WTC11 (cell line): ENCODE measurements at regions not wholly inside any gene's neighbourhood (a gene's known extent, or its start where the extent isn't known, plus 50 kb on each side); places are given as distances from the start of the nearest gene placed in this dataset.
"Not testable (repeated sequence)": the region's sequence is repeated elsewhere in the genome, so short reads cannot be mapped to it uniquely, and the experiment has no call there.

Experiments used
- ATAC-seq: fragments of 200-7000 bp; cut with Tn5 transposase; 2 replicates; pipeline ENCODE4 v1.10.0; 2021; ENCODE audit warnings: mild to moderate bottlenecking, moderate library complexity
- CTCF ChIA-PET: fragments of 300-600 bp; sonication (Branson Sonifier 250); formaldehyde crosslinking; loops from one replicate; lab custom pipeline; 2021; ENCODE audit warnings: antibody characterized with exemption; lab: Charles Lee
- POLR2A ChIA-PET: fragments of 350-600 bp; sonication (Branson Sonifier 250); formaldehyde crosslinking; loops from one replicate; lab custom pipeline; 2021; ENCODE audit warnings: antibody characterized with exemption; lab: Charles Lee
- DNase-seq: peaks from one replicate; pipeline ENCODE4 v3.0.0; 2021; ENCODE audit warnings: low spot score
- H3K27ac Mint-ChIP-seq: 2 replicates; pipeline ENCODE4 v1.8.0; 2021; ENCODE audit warnings: mixed read lengths
- H3K27me3 Mint-ChIP-seq: 2 replicates; pipeline ENCODE4 v1.8.0; 2021; ENCODE audit warnings: low read depth, mild to moderate bottlenecking, moderate library complexity, mixed read lengths
- H3K36me3 Mint-ChIP-seq: 2 replicates; pipeline ENCODE4 v1.8.0; 2021; ENCODE audit warnings: mixed read lengths
- H3K4me1 Mint-ChIP-seq: 2 replicates; pipeline ENCODE4 v1.8.0; 2022; ENCODE audit warnings: mixed read lengths
- H3K4me3 Mint-ChIP-seq: 2 replicates; pipeline ENCODE4 v1.8.0; 2021; ENCODE audit warnings: mild to moderate bottlenecking, moderate library complexity, mixed read lengths
- H3K9me3 Mint-ChIP-seq: 2 replicates; pipeline ENCODE4 v1.8.0; 2021; ENCODE audit warnings: mixed read lengths
- CREB1 ChIP-seq: sonication (generic); formaldehyde crosslinking; IDR thresholded peaks from 2 replicates; pipeline ENCODE4 v1.8.0; 2023; ENCODE audit warnings: mild to moderate bottlenecking, missing genetic modification reagents
- CREM ChIP-seq: sonication (generic); formaldehyde crosslinking; IDR thresholded peaks from 2 replicates; pipeline ENCODE4 v1.8.1; 2022; ENCODE audit warnings: mild to moderate bottlenecking, missing genetic modification reagents, moderate library complexity
- ELF4 ChIP-seq: sonication (generic); formaldehyde crosslinking; IDR thresholded peaks from 2 replicates; pipeline ENCODE4 v1.8.1; 2022; ENCODE audit warnings: low read depth, mild to moderate bottlenecking, moderate library complexity, missing genetic modification reagents
- EMX1 ChIP-seq: fragments of 250-450 bp; sonication (Bioruptor Pico); IDR thresholded peaks from 2 replicates; pipeline ENCODE4 v1.8.0; 2021; ENCODE audit warnings: mild to moderate bottlenecking
- ESRRA ChIP-seq: sonication (generic); formaldehyde crosslinking; IDR thresholded peaks from 2 replicates; pipeline ENCODE4 v1.8.1; 2022; ENCODE audit warnings: mild to moderate bottlenecking, missing genetic modification reagents, borderline replicate concordance
- ETV6 ChIP-seq: sonication (generic); formaldehyde crosslinking; IDR thresholded peaks from 2 replicates; pipeline ENCODE4 v1.8.1; 2022; ENCODE audit warnings: mild to moderate bottlenecking, missing genetic modification reagents
- FOXJ3 ChIP-seq: sonication (generic); formaldehyde crosslinking; IDR thresholded peaks from 2 replicates; pipeline ENCODE4 v1.9.0; 2021; ENCODE audit warnings: missing genetic modification reagents, mild to moderate bottlenecking, borderline replicate concordance
- FOXK1 ChIP-seq: sonication (generic); formaldehyde crosslinking; IDR thresholded peaks from 2 replicates; pipeline ENCODE4 v1.8.0; 2022; ENCODE audit warnings: mild to moderate bottlenecking, moderate library complexity, missing genetic modification reagents
- GTF2I ChIP-seq: fragments of 250-450 bp; sonication (Bioruptor Pico); conservative IDR thresholded peaks from 2 replicates; pipeline ENCODE4 v1.4.0; 2021; ENCODE audit warnings: mild to moderate bottlenecking
- JAZF1 ChIP-seq: fragments of 250-450 bp; sonication (Bioruptor Pico); IDR thresholded peaks from 2 replicates; pipeline ENCODE4 v1.9.0; 2021; ENCODE audit warnings: moderate library complexity, mild to moderate bottlenecking, inconsistent platforms
- MYBL2 ChIP-seq: sonication (generic); formaldehyde crosslinking; IDR thresholded peaks from 2 replicates; pipeline ENCODE4 v1.8.1; 2023; ENCODE audit warnings: mild to moderate bottlenecking, moderate library complexity, missing genetic modification reagents
- NR2C2 ChIP-seq: sonication (generic); formaldehyde crosslinking; IDR thresholded peaks from 2 replicates; pipeline ENCODE4 v1.8.0; 2022; ENCODE audit warnings: mild to moderate bottlenecking, missing genetic modification reagents
- RORB ChIP-seq: fragments of 250-450 bp; sonication (Bioruptor Pico); IDR thresholded peaks from 2 replicates; pipeline ENCODE4 v1.9.0; 2021; ENCODE audit warnings: mild to moderate bottlenecking
- SP1 ChIP-seq: sonication (generic); formaldehyde crosslinking; conservative IDR thresholded peaks from 2 replicates; pipeline ENCODE4 v1.8.1; 2022; ENCODE audit warnings: missing genetic modification reagents
- ZNF138 ChIP-seq: sonication (generic); formaldehyde crosslinking; conservative IDR thresholded peaks from 2 replicates; pipeline ENCODE4 v1.8.1; 2022; ENCODE audit warnings: mild to moderate bottlenecking, moderate library complexity, missing genetic modification reagents
- ZNF396 ChIP-seq: fragments of 250-450 bp; sonication (Bioruptor Pico); IDR thresholded peaks from 2 replicates; pipeline ENCODE4 v1.8.0; 2021; ENCODE audit warnings: mild to moderate bottlenecking, moderate library complexity, borderline replicate concordance
- ZNF423 ChIP-seq: fragments of 250-450 bp; sonication (Bioruptor Pico); IDR thresholded peaks from 2 replicates; pipeline ENCODE4 v2.1.2; 2022; ENCODE audit warnings: mild to moderate bottlenecking, moderate library complexity
- TF ChIP-seq, protein P1 (sequence below): sonication (generic); formaldehyde crosslinking; IDR thresholded peaks from 2 replicates; pipeline ENCODE4 v1.8.0; 2023; ENCODE audit warnings: missing genetic modification reagents, mild to moderate bottlenecking, borderline replicate concordance
- TF ChIP-seq, protein P2 (sequence below): sonication (generic); formaldehyde crosslinking; IDR thresholded peaks from 2 replicates; pipeline ENCODE4 v1.8.1; 2023; ENCODE audit warnings: mild to moderate bottlenecking, moderate library complexity, missing genetic modification reagents
- TF ChIP-seq, protein P3 (sequence below): sonication (generic); formaldehyde crosslinking; IDR thresholded peaks from 2 replicates; pipeline ENCODE4 v1.8.1; 2022; ENCODE audit warnings: low read depth, missing genetic modification reagents, borderline replicate concordance
- TF ChIP-seq, protein P4 (sequence below): sonication (generic); formaldehyde crosslinking; IDR thresholded peaks from 2 replicates; pipeline ENCODE4 v1.8.0; 2022; ENCODE audit warnings: mild to moderate bottlenecking, missing genetic modification reagents

DNA sequence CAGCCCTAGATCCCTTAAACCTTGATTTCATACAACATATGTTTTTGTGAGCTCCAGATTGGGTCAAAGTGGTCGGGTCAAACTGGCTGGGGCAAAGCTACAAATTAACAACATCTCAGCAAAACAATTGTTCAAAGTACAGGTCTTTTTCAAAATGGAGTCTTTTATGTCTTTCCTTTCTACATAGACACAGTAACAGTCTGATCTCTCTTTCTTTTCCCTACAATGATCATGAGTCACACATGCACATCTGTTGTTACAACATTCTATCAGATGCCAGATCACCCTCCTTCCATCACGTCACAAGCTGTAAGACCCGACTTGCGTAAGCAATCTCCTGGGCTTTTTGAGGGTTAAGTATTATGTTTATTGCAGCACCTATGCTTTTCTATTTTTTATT is 55.1 kb downstream of the RHOB start (continued):
- TF ChIP-seq, protein P1, sequence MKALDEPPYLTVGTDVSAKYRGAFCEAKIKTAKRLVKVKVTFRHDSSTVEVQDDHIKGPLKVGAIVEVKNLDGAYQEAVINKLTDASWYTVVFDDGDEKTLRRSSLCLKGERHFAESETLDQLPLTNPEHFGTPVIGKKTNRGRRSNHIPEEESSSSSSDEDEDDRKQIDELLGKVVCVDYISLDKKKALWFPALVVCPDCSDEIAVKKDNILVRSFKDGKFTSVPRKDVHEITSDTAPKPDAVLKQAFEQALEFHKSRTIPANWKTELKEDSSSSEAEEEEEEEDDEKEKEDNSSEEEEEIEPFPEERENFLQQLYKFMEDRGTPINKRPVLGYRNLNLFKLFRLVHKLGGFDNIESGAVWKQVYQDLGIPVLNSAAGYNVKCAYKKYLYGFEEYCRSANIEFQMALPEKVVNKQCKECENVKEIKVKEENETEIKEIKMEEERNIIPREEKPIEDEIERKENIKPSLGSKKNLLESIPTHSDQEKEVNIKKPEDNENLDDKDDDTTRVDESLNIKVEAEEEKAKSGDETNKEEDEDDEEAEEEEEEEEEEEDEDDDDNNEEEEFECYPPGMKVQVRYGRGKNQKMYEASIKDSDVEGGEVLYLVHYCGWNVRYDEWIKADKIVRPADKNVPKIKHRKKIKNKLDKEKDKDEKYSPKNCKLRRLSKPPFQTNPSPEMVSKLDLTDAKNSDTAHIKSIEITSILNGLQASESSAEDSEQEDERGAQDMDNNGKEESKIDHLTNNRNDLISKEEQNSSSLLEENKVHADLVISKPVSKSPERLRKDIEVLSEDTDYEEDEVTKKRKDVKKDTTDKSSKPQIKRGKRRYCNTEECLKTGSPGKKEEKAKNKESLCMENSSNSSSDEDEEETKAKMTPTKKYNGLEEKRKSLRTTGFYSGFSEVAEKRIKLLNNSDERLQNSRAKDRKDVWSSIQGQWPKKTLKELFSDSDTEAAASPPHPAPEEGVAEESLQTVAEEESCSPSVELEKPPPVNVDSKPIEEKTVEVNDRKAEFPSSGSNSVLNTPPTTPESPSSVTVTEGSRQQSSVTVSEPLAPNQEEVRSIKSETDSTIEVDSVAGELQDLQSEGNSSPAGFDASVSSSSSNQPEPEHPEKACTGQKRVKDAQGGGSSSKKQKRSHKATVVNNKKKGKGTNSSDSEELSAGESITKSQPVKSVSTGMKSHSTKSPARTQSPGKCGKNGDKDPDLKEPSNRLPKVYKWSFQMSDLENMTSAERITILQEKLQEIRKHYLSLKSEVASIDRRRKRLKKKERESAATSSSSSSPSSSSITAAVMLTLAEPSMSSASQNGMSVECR (CRISPR knock-in tag), result no peak
- TF ChIP-seq RORB (CRISPR knock-in tag) (no peak), ZNF423 (CRISPR knock-in tag) (no peak), ESRRA (CRISPR knock-in tag) (no peak), GTF2I (CRISPR knock-in tag) (no peak), SP1 (CRISPR knock-in tag) (no peak)
- TF ChIP-seq, protein P2, sequence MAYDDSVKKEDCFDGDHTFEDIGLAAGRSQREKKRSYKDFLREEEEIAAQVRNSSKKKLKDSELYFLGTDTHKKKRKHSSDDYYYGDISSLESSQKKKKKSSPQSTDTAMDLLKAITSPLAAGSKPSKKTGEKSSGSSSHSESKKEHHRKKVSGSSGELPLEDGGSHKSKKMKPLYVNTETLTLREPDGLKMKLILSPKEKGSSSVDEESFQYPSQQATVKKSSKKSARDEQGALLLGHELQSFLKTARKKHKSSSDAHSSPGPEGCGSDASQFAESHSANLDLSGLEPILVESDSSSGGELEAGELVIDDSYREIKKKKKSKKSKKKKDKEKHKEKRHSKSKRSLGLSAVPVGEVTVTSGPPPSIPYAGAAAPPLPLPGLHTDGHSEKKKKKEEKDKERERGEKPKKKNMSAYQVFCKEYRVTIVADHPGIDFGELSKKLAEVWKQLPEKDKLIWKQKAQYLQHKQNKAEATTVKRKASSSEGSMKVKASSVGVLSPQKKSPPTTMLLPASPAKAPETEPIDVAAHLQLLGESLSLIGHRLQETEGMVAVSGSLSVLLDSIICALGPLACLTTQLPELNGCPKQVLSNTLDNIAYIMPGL (CRISPR knock-in tag), result no peak

DNA sequence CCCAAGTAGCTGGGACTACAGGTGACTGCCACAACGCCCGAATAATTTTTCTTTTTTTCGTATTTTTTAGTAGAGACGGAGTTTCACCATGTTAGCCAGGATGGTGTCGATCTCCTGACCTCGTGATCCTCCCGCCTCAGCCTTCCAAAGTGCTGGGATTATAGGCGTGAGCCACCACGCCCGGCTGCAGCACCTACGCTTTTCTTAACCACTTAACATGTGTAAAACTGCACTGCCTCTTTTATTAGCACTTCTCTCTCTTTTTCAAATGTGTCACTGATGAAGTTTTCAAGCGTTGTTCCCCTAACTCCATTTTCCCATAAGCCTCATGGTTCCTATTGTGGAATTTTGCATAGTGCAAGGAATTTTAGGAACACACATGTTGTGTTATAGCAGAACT is 55.6 kb downstream of the RHOB start:
- ATAC-seq, H3K36me3 Mint-ChIP-seq, H3K4me3 Mint-ChIP-seq, POLR2A ChIA-PET, H3K27ac Mint-ChIP-seq, DNase-seq, CTCF ChIA-PET, H3K27me3 Mint-ChIP-seq, H3K9me3 Mint-ChIP-seq: not testable (repeated sequence)
- H3K4me1 Mint-ChIP-seq, result peaks cover 14% of the 10 kb centered on the region

DNA sequence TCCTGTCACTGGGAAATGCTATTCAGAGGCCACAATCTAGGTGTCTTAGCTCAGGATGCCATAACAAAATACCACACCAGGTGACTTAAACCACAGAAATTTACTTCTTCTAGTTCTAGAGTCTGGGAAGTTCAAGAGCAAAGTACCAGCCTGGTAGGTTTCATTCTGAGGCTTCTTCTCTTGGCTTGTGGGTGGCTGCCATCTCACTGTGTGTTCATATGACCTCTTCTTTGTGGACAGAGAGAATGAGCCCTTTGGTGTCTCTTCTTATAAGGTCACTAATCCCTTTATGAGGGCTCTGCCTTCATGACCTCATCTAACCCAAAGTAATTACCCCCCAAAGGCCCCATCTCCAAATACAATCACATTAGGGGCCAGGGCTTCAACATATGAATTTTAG is 57.3 kb downstream of the RHOB start:
- ATAC-seq, result no peak
- no peak for DNase-seq
- ChIA-PET POLR2A (no interaction called here), CTCF (no interaction called here)
- no peak overlapping the region for H3K27ac Mint-ChIP-seq
- H3K36me3 Mint-ChIP-seq, result no peaks in the 10 kb centered on the region
- no peaks in the 10 kb centered on the region for H3K27me3 Mint-ChIP-seq
- TF ChIP-seq EMX1 (CRISPR knock-in tag), result no peak
- TF ChIP-seq, protein P3, sequence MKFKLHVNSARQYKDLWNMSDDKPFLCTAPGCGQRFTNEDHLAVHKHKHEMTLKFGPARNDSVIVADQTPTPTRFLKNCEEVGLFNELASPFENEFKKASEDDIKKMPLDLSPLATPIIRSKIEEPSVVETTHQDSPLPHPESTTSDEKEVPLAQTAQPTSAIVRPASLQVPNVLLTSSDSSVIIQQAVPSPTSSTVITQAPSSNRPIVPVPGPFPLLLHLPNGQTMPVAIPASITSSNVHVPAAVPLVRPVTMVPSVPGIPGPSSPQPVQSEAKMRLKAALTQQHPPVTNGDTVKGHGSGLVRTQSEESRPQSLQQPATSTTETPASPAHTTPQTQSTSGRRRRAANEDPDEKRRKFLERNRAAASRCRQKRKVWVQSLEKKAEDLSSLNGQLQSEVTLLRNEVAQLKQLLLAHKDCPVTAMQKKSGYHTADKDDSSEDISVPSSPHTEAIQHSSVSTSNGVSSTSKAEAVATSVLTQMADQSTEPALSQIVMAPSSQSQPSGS (CRISPR knock-in tag), result no peak
- TF ChIP-seq FOXK1 (CRISPR knock-in tag), result no peak
- no peak for TF ChIP-seq JAZF1 (CRISPR knock-in tag)
- TF ChIP-seq, protein P4, sequence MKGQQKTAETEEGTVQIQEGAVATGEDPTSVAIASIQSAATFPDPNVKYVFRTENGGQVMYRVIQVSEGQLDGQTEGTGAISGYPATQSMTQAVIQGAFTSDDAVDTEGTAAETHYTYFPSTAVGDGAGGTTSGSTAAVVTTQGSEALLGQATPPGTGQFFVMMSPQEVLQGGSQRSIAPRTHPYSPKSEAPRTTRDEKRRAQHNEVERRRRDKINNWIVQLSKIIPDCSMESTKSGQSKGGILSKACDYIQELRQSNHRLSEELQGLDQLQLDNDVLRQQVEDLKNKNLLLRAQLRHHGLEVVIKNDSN (CRISPR knock-in tag), result no peak
- no peak for TF ChIP-seq FOXJ3 (CRISPR knock-in tag)
- TF ChIP-seq MYBL2 (CRISPR knock-in tag), result no peak
- no peak for TF ChIP-seq ELF4 (CRISPR knock-in tag)
- no peak for TF ChIP-seq ZNF396 (CRISPR knock-in tag)
- TF ChIP-seq ZNF138 (CRISPR knock-in tag), result no peak
- TF ChIP-seq CREB1 (CRISPR knock-in tag), result no peak
- TF ChIP-seq, protein P2 (CRISPR knock-in tag), result no peak
- TF ChIP-seq CREM (CRISPR knock-in tag), result no peak
- TF ChIP-seq ETV6 (CRISPR knock-in tag), result no peak
- no peak for TF ChIP-seq NR2C2 (CRISPR knock-in tag)
- no peaks in the 10 kb centered on the region for H3K9me3 Mint-ChIP-seq
- peaks cover 14% of the 10 kb centered on the region for H3K4me1 Mint-ChIP-seq
- no peak overlapping the region for H3K4me3 Mint-ChIP-seq
